Caco-2 (cell line): ENCODE measurements at regions not wholly inside any gene's neighbourhood (a gene's known extent, or its start where the extent isn't known, plus 50 kb on each side); places are given as distances from the start of the nearest gene placed in this dataset.

ENCODE experiments used
- BruUV-seq: library from RNA; stranded (reverse); fragments of 400-500 nt; replicated peaks from 2 replicates; lab custom pipeline; 2021; lab: Mats Ljungman, UMichigan
- CTCF ChIA-PET: fragments of 300-600 bp; sonication (Branson Sonifier 250); formaldehyde crosslinking; loops from one replicate; lab custom pipeline; 2022; ENCODE audit warnings: antibody characterized with exemption; lab: Charles Lee
- POLR2A ChIA-PET: fragments of 300-600 bp; sonication (Branson Sonifier 250); formaldehyde crosslinking; loops from one replicate; lab custom pipeline; 2022; ENCODE audit warnings: antibody characterized with exemption; lab: Charles Lee
- DNase-seq, 2 experiments: peaks; one replicate each; pipeline versions ENCODE4 v3.0.0 to v3.0.0-alpha.2; 2020 to 2022
- H3K27me3 ChIP-seq: replicated peaks from 2 replicates; pipeline ENCODE4 v1.6.0; 2011; ENCODE audit warnings: low read length; ENCODE audit not compliant: control insufficient read depth, insufficient read depth
- H3K36me3 ChIP-seq: 2 replicates; pipeline ENCODE4 v1.5.1; 2011; ENCODE audit warnings: low read length; ENCODE audit not compliant: control insufficient read depth, insufficient read depth
- H3K4me1 ChIP-seq: fragments of 250-450 bp; sonication (Bioruptor Pico); 2 replicates; pipeline ENCODE4 v1.5.1; 2020; ENCODE audit warnings: mild to moderate bottlenecking
- H3K4me3 ChIP-seq: 2 replicates; pipeline ENCODE4 v1.5.1; 2011; ENCODE audit warnings: low read depth, mild to moderate bottlenecking, control low read depth, low read length
- H3K9me3 ChIP-seq: fragments of 250-450 bp; sonication (Bioruptor Pico); 2 replicates; pipeline ENCODE4 v1.5.1; 2020; ENCODE audit warnings: mild to moderate bottlenecking, moderate library complexity
- H3K27ac Mint-ChIP-seq: one replicate; pipeline ENCODE4 v1.8.0; 2022; ENCODE audit warnings: mixed read lengths; ENCODE audit not compliant: unreplicated experiment
- H3K27me3 Mint-ChIP-seq: one replicate; pipeline ENCODE4 v1.8.0; 2022; ENCODE audit warnings: mixed read lengths; ENCODE audit not compliant: insufficient read depth, unreplicated experiment
- H3K36me3 Mint-ChIP-seq: one replicate; pipeline ENCODE4 v1.8.0; 2022; ENCODE audit warnings: mild to moderate bottlenecking, mixed read lengths; ENCODE audit not compliant: insufficient read depth, unreplicated experiment
- H3K4me1 Mint-ChIP-seq: one replicate; pipeline ENCODE4 v1.8.0; 2022; ENCODE audit warnings: low read depth, mixed read lengths; ENCODE audit not compliant: unreplicated experiment
- H3K4me3 Mint-ChIP-seq: one replicate; pipeline ENCODE4 v1.8.0; 2022; ENCODE audit warnings: mild to moderate bottlenecking, moderate library complexity, mixed read lengths; ENCODE audit not compliant: unreplicated experiment
- H3K9me3 Mint-ChIP-seq: one replicate; pipeline ENCODE4 v1.8.0; 2022; ENCODE audit warnings: mixed read lengths; ENCODE audit not compliant: unreplicated experiment
- intact Hi-C: fragments of 100-400 bp; cut with micrococcal nuclease; formaldehyde crosslinking; loops from one replicate; pipeline ENCODE4 v1.10.0; 2022; ENCODE audit not compliant: unreplicated experiment
- TF ChIP-seq, protein P1 (sequence below), 2 experiments: fragments of 200-600 bp in 1 of 2; IDR thresholded peaks; 1 replicate in 1 of 2; 2 replicates in 1 of 2; pipeline versions ENCODE4 v1.5.1 to v1.8.0; 2011 to 2022; ENCODE audit warnings: antibody characterized with exemption in 1 of 2, control low read depth in 1 of 2, inconsistent platforms in 1 of 2, low read depth in 1 of 2, low read length in 1 of 2, mild to moderate bottlenecking in 1 of 2, moderate library complexity in 1 of 2; ENCODE audit not compliant: insufficient read depth in 1 of 2, severe bottlenecking in 1 of 2, unreplicated experiment in 1 of 2

- Histone ChIP-seq H3K9me3 (no peaks in the 10 kb centered on the region), H3K4me3 (no peak overlapping the region), H3K4me1 (no peaks in the 10 kb centered on the region), H3K36me3 (no peaks in the 10 kb centered on the region), H3K27me3 (no peaks in the 10 kb centered on the region)
- CTCF ChIA-PET, result no interaction called here
- H3K27me3 Mint-ChIP-seq, result no peaks in the 10 kb centered on the region
- no peak for DNase-seq
- BruUV-seq, result no TSS peak
- H3K36me3 Mint-ChIP-seq, result no peaks in the 10 kb centered on the region
- no peak overlapping the region for H3K4me3 Mint-ChIP-seq
- H3K27ac Mint-ChIP-seq, result no peak overlapping the region
- TF ChIP-seq, protein P1, sequence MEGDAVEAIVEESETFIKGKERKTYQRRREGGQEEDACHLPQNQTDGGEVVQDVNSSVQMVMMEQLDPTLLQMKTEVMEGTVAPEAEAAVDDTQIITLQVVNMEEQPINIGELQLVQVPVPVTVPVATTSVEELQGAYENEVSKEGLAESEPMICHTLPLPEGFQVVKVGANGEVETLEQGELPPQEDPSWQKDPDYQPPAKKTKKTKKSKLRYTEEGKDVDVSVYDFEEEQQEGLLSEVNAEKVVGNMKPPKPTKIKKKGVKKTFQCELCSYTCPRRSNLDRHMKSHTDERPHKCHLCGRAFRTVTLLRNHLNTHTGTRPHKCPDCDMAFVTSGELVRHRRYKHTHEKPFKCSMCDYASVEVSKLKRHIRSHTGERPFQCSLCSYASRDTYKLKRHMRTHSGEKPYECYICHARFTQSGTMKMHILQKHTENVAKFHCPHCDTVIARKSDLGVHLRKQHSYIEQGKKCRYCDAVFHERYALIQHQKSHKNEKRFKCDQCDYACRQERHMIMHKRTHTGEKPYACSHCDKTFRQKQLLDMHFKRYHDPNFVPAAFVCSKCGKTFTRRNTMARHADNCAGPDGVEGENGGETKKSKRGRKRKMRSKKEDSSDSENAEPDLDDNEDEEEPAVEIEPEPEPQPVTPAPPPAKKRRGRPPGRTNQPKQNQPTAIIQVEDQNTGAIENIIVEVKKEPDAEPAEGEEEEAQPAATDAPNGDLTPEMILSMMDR (IDR thresholded peaks at IDR 0.05; ENCODE audit: insufficient read depth in 1 of 2, low read depth in 1 of 2, low read length in 1 of 2, severe bottlenecking in 1 of 2, unreplicated experiment in 1 of 2), result no peak
- H3K9me3 Mint-ChIP-seq, result no peaks in the 10 kb centered on the region
- intact Hi-C loops, result no loop called here
- no peaks in the 10 kb centered on the region for H3K4me1 Mint-ChIP-seq
- POLR2A ChIA-PET, result no interaction called here
Observed at GRCh38 chr12:105740970-105741725, 397.6 kb downstream of the NUAK1 start.

- CTCF ChIA-PET, result no interaction called here
Observed at GRCh38 chr12:105741786-105742566, 396.8 kb downstream of the NUAK1 start.

GRCh38 chr12:105742567-105742874, 396.2 kb downstream of the NUAK1 start:
- Mint-ChIP-seq H3K27ac (no peak overlapping the region), H3K27me3 (no peaks in the 10 kb centered on the region), H3K36me3 (no peaks in the 10 kb centered on the region), H3K4me3 (no peak overlapping the region), H3K4me1 (no peaks in the 10 kb centered on the region), H3K9me3 (no peaks in the 10 kb centered on the region)
- TF ChIP-seq, protein P1 (IDR thresholded peaks at IDR 0.05; ENCODE audit: insufficient read depth in 1 of 2, low read depth in 1 of 2, low read length in 1 of 2, severe bottlenecking in 1 of 2, unreplicated experiment in 1 of 2), result no peak
- Histone ChIP-seq H3K4me1 (no peaks in the 10 kb centered on the region), H3K27me3 (no peaks in the 10 kb centered on the region), H3K36me3 (no peaks in the 10 kb centered on the region), H3K4me3 (no peak overlapping the region), H3K9me3 (no peaks in the 10 kb centered on the region)
- POLR2A ChIA-PET, result no interaction called here
- CTCF ChIA-PET, result no interaction called here
- intact Hi-C loops, result no loop called here
- no peak for DNase-seq
- no TSS peak for BruUV-seq

More at GRCh38 chr12:105741786-105742566, 396.8 kb downstream of the NUAK1 start:
- Histone ChIP-seq H3K4me3 (no peak overlapping the region), H3K9me3 (no peaks in the 10 kb centered on the region), H3K36me3 (no peaks in the 10 kb centered on the region), H3K4me1 (no peaks in the 10 kb centered on the region), H3K27me3 (no peaks in the 10 kb centered on the region)
- H3K27me3 Mint-ChIP-seq, result no peaks in the 10 kb centered on the region
- no peak for DNase-seq
- BruUV-seq, result no TSS peak
- no peaks in the 10 kb centered on the region for H3K36me3 Mint-ChIP-seq
- intact Hi-C loops, result no loop called here
- POLR2A ChIA-PET, result no interaction called here
- H3K4me1 Mint-ChIP-seq, result no peaks in the 10 kb centered on the region
- H3K4me3 Mint-ChIP-seq, result no peak overlapping the region
- TF ChIP-seq, protein P1 (IDR thresholded peaks at IDR 0.05; ENCODE audit: insufficient read depth in 1 of 2, low read depth in 1 of 2, low read length in 1 of 2, severe bottlenecking in 1 of 2, unreplicated experiment in 1 of 2), result no peak
- H3K27ac Mint-ChIP-seq, result no peak overlapping the region
- no peaks in the 10 kb centered on the region for H3K9me3 Mint-ChIP-seq
